Left lung (tissue), 4 donors: ENCODE measurements at regions not wholly inside any gene's neighbourhood (a gene's known extent, or its start where the extent isn't known, plus 50 kb on each side); places are given as distances from the start of the nearest gene placed in this dataset.
A peak's percentile ranks its signal among the peaks of the same experiment; 100 is the strongest.

Experiments used
- ATAC-seq: fragments of 200-7000 bp; cut with Tn5 transposase; one replicate; pipeline ENCODE4 v1.9.1; 2020; ENCODE audit warnings: moderate library complexity
- DNase-seq, 4 donors: peaks; one replicate each; pipeline ENCODE4 v3.0.0-alpha.2; 2013 to 2020
- H3K27ac ChIP-seq, 2 donors: fragments of 200-600 bp; sonication (generic) in 1 of 2; one replicate each; pipeline versions ENCODE4 v1.5.0 to v1.8.0; 2020 to 2021
- H3K27me3 ChIP-seq, 2 donors: fragments of 200-600 bp; sonication (generic) in 1 of 2; one replicate each; pipeline versions ENCODE4 v1.5.0 to v1.8.0; 2020 to 2021
- H3K36me3 ChIP-seq, 2 donors: fragments of 200-600 bp; sonication (generic) in 1 of 2; one replicate each; pipeline versions ENCODE4 v1.5.0 to v1.8.0; 2020 to 2021
- H3K4me1 ChIP-seq, 2 donors: fragments of 200-600 bp; one replicate each; pipeline ENCODE4 v1.8.0; 2021
- H3K4me3 ChIP-seq, 2 donors: fragments of 200-600 bp; sonication (generic) in 1 of 2; one replicate each; pipeline versions ENCODE4 v1.5.0 to v1.8.0; 2020 to 2021; ENCODE audit warnings: mild to moderate bottlenecking in 1 of 2
- H3K9me3 ChIP-seq, 2 donors: fragments of 200-600 bp; sonication (generic) in 1 of 2; one replicate each; pipeline versions ENCODE4 v1.5.0 to v1.8.0; 2020 to 2021
- intact Hi-C, 2 donors: fragments of 100-400 bp; cut with DNase I; formaldehyde crosslinking; loops; one replicate each; pipeline versions ENCODE4 v1.11.2 to v1.14.2; 2022
- TF ChIP-seq, protein P1 (sequence below), 2 donors: fragments of 200-600 bp; sonication (generic) in 1 of 2; IDR thresholded peaks; one replicate each; pipeline versions ENCODE4 v1.5.0 to v1.8.0; 2021; ENCODE audit warnings: antibody characterized with exemption in 2 of 2
- donor health status: DM: no; HTN: yes; CAD: no.
- donor health status: DM: no; HTN: no; CAD: no.

DNA sequence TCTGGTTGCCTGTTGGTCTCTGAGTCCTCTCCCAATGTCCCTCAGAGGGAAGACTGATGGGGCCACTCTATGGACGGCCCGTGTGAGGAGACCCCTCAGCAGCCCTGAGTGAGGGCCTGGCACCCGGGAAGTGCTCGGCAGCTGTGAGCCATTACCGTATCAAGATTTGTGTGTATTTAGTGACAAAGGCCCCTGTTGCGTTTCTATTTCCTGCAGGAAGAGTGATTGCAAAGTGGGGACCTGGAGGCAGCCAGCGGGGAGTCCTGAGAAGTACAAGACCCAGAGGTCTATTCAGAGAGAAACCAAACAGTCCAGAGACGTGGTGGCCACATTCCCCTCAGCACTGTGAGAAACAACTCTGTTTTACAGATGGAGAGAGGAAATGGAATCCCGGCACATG, 51.1 kb upstream of the CHST15 start:
- no peaks in the 10 kb centered on the region for H3K36me3 ChIP-seq
- H3K9me3 ChIP-seq = peaks cover 0 to 5% of the 10 kb centered on the region in 2 donors
- peaks cover 4 to 46% of the 10 kb centered on the region in 2 donors for H3K4me1 ChIP-seq
- ATAC-seq (no peak), DNase-seq (peak in 1 of 4 donors; percentile 25)
- H3K4me3 ChIP-seq = no peak overlapping the region
- intact Hi-C loops = no loop called here
- H3K27ac ChIP-seq = peak overlapping the region in 1 of 2 donors; percentile 87
- TF ChIP-seq, protein P1, sequence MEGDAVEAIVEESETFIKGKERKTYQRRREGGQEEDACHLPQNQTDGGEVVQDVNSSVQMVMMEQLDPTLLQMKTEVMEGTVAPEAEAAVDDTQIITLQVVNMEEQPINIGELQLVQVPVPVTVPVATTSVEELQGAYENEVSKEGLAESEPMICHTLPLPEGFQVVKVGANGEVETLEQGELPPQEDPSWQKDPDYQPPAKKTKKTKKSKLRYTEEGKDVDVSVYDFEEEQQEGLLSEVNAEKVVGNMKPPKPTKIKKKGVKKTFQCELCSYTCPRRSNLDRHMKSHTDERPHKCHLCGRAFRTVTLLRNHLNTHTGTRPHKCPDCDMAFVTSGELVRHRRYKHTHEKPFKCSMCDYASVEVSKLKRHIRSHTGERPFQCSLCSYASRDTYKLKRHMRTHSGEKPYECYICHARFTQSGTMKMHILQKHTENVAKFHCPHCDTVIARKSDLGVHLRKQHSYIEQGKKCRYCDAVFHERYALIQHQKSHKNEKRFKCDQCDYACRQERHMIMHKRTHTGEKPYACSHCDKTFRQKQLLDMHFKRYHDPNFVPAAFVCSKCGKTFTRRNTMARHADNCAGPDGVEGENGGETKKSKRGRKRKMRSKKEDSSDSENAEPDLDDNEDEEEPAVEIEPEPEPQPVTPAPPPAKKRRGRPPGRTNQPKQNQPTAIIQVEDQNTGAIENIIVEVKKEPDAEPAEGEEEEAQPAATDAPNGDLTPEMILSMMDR (IDR thresholded peaks at IDR 0.05) = no peak
- H3K27me3 ChIP-seq = no peaks in the 10 kb centered on the region

DNA sequence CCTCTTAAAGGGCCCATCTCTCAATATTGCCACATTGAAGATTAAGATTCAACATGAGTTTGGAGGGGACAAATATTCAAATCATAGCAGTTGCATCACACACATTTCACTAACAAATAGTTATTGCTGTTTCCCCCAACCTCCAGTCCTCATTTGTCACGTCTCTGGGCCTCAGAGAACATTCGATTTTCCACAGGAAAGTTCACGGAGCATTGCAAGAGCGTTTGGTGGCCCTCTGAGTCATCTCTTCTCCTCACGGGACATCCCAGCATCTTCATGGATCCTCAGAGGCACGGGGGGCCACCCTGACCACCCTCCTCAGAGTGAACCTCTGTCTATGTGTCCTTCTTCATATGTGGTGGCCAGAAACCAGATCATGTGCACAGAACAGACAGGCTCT, 50.3 kb upstream of the CHST15 start:
- Histone ChIP-seq H3K9me3 (peaks cover 0 to 5% of the 10 kb centered on the region in 2 donors), H3K4me1 (peaks cover 4 to 46% of the 10 kb centered on the region in 2 donors), H3K4me3 (no peak overlapping the region), H3K36me3 (no peaks in the 10 kb centered on the region), H3K27me3 (no peaks in the 10 kb centered on the region), H3K27ac (peak overlapping the region in 1 of 2 donors; percentile 87)
- TF ChIP-seq, protein P1 (IDR thresholded peaks at IDR 0.05) = no peak
- intact Hi-C loops = no loop called here
- ATAC-seq (no peak), DNase-seq (peak in 1 of 4 donors; percentile 26)
